HepG2 (cell line): ENCODE measurements at regions not wholly inside any gene's neighbourhood (a gene's known extent, or its start where the extent isn't known, plus 50 kb on each side); places are given as distances from the start of the nearest gene placed in this dataset.

ENCODE experiments used
- BRCA1 ChIP-seq: sonication (generic); formaldehyde crosslinking; IDR thresholded peaks from 2 replicates; pipeline ENCODE4 v1.4.0; 2020; ENCODE audit warnings: missing genetic modification reagents
- HIVEP1 ChIP-seq: sonication (generic); formaldehyde crosslinking; IDR thresholded peaks from 2 replicates; pipeline ENCODE4 v1.4.0; 2020; ENCODE audit warnings: mild to moderate bottlenecking, missing genetic modification reagents
- JUN ChIP-seq: sonication (generic); formaldehyde crosslinking; IDR thresholded peaks from 2 replicates; pipeline ENCODE4 v1.4.0; 2020; ENCODE audit warnings: mild to moderate bottlenecking, missing genetic modification reagents
- RORA ChIP-seq: sonication (generic); formaldehyde crosslinking; IDR thresholded peaks from 2 replicates; pipeline ENCODE4 v1.5.0; 2020; ENCODE audit warnings: mild to moderate bottlenecking, missing genetic modification reagents, moderate library complexity
- SP1 ChIP-seq, 2 experiments: fragments of 450-650 bp in 1 of 2; sonication (generic) in 1 of 2; formaldehyde crosslinking in 1 of 2; IDR thresholded peaks; 2 replicates each; pipeline versions ENCODE4 v1.4.0 to v1.6.1; 2016 to 2020; ENCODE audit warnings: missing genetic modification reagents in 1 of 2
- SP2 ChIP-seq: sonication (generic); formaldehyde crosslinking; IDR thresholded peaks from 2 replicates; pipeline ENCODE4 v1.5.1; 2020; ENCODE audit warnings: mild to moderate bottlenecking, missing genetic modification reagents
- ZXDC ChIP-seq: sonication (generic); formaldehyde crosslinking; IDR thresholded peaks from 2 replicates; pipeline ENCODE4 v1.5.0; 2020; ENCODE audit warnings: mild to moderate bottlenecking, missing genetic modification reagents

DNA sequence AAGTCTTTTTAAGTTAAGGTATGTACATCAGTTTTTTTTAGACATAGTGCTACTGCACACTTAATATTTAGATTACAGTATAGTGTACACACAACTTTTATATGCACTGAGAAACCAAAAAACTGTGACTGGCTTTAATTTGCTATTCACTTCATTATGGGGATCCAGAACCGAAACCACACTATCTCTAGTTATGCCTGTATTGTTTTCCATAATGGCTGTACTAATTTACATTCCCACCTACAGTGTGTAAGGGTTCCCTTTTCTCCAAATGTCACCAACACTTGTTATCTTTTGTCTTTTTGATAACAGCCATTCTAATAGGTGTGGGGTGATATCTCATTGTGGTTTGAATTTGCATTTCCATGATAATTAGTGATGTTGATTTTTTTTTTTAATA, 213.4 kb upstream of the CCDC150 start:
- TF ChIP-seq ZXDC (CRISPR knock-in tag) (no peak), JUN (CRISPR knock-in tag) (no peak), HIVEP1 (CRISPR knock-in tag) (no peak), RORA (CRISPR knock-in tag) (no peak), BRCA1 (no peak), SP1 (IDR thresholded peaks at IDR 0.05) (no peak), SP1 (CRISPR knock-in tag; IDR thresholded peaks at IDR 0.05) (no peak), SP2 (no peak)
